Prostate gland (tissue), 2 donors: ENCODE measurements at regions not wholly inside any gene's neighbourhood (a gene's known extent, or its start where the extent isn't known, plus 50 kb on each side); places are given as distances from the start of the nearest gene placed in this dataset.
"Not testable (repeated sequence)": the region's sequence is repeated elsewhere in the genome, so short reads cannot be mapped to it uniquely, and the experiment has no call there.

ENCODE experiments used
- DNase-seq: peaks from one replicate; pipeline ENCODE4 v3.0.0-alpha.2; 2019; ENCODE audit warnings: low spot score
- H3K27ac ChIP-seq, 2 donors: fragments of 200-600 bp; sonication (generic); 2 replicates each; pipeline ENCODE4 v1.5.1; 2017 to 2019
- H3K27me3 ChIP-seq: fragments of 200-600 bp; sonication (generic); replicated peaks from 2 replicates; pipeline ENCODE4 v1.5.1; 2019; ENCODE audit not compliant: insufficient read depth
- H3K36me3 ChIP-seq, 2 donors: fragments of 200-600 bp; sonication (generic); 1 replicate in 1 of 2; 2 replicates in 1 of 2; pipeline versions ENCODE4 v1.5.1 to v1.8.1; 2017 to 2019
- H3K4me1 ChIP-seq: fragments of 200-600 bp; sonication (generic); replicated peaks from 2 replicates; pipeline ENCODE4 v1.5.1; 2019
- H3K4me3 ChIP-seq, 2 donors: fragments of 200-600 bp; sonication (generic); 2 replicates each; pipeline ENCODE4 v1.5.1; 2017 to 2019
- H3K9me3 ChIP-seq: fragments of 200-600 bp; sonication (generic); 2 replicates; pipeline ENCODE4 v1.5.1; 2017
- POLR2A ChIP-seq: fragments of 450-650 bp; IDR thresholded peaks from one replicate; pipeline ENCODE4 v1.6.1; 2016; ENCODE audit warnings: antibody characterized with exemption, mild to moderate bottlenecking
- POLR2AphosphoS5 ChIP-seq: sonication (generic); formaldehyde crosslinking; IDR thresholded peaks from one replicate; pipeline ENCODE4 v1.6.1; 2017; ENCODE audit warnings: antibody characterized with exemption
- WGBS: methylation state at CpG from one replicate; pipeline ENCODE4 v1.1.5; 2018; 5-methylcytosine and 5-hydroxymethylcytosine counted together
- intact Hi-C: fragments of 100-400 bp; cut with DNase I; formaldehyde crosslinking; loops from one replicate; pipeline ENCODE4 v1.14.2; 2022
- TF ChIP-seq, protein P1 (sequence below), 4 experiments: fragments of 200-600 bp in 2 of 4; fragments of 450-650 bp in 2 of 4; sonication (generic) in 2 of 4; IDR thresholded peaks; 1 replicate in 3 of 4; 2 replicates in 1 of 4; pipeline ENCODE4 v1.5.1; 2016 to 2019; ENCODE audit warnings: antibody characterized with exemption in 4 of 4, mild to moderate bottlenecking in 2 of 4, moderate library complexity in 2 of 4

DNA sequence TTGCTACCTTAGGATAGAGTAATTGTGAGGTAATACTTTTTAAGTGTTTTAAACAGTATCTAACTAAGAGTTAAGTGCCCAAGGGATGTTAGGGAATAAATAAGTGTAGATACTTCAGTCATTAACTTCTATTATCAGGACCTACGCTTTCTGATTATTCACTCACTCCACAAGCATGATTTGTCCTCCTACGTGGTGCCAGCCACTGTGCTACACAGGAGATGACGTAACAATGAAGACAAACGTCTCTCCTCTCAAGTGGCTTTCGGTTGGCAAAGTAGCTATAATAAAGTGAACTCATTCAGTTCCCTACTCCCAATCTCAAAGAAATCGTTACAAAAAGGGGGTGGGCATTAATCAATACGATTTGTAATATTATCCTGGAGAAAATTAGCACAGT is 100.9 kb upstream of the SETBP1 start:
- Histone ChIP-seq H3K9me3 (no peaks in the 10 kb centered on the region), H3K27me3 (no peaks in the 10 kb centered on the region), H3K36me3 (no peaks in the 10 kb centered on the region), H3K4me3 (no peak overlapping the region), H3K4me1 (no peaks in the 10 kb centered on the region), H3K27ac (no peak overlapping the region)
- intact Hi-C loops: no loop called here
- no peak for DNase-seq
- WGBS: 83% methylated on average over 7 of the region's 7 CpGs
- TF ChIP-seq POLR2A (no peak), POLR2AphosphoS5 (no peak)
- TF ChIP-seq, protein P1, sequence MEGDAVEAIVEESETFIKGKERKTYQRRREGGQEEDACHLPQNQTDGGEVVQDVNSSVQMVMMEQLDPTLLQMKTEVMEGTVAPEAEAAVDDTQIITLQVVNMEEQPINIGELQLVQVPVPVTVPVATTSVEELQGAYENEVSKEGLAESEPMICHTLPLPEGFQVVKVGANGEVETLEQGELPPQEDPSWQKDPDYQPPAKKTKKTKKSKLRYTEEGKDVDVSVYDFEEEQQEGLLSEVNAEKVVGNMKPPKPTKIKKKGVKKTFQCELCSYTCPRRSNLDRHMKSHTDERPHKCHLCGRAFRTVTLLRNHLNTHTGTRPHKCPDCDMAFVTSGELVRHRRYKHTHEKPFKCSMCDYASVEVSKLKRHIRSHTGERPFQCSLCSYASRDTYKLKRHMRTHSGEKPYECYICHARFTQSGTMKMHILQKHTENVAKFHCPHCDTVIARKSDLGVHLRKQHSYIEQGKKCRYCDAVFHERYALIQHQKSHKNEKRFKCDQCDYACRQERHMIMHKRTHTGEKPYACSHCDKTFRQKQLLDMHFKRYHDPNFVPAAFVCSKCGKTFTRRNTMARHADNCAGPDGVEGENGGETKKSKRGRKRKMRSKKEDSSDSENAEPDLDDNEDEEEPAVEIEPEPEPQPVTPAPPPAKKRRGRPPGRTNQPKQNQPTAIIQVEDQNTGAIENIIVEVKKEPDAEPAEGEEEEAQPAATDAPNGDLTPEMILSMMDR (IDR thresholded peaks at IDR 0.05): no peak

- H3K36me3 ChIP-seq: no peaks in the 10 kb centered on the region
- H3K27ac ChIP-seq: no peak overlapping the region
- TF ChIP-seq POLR2AphosphoS5 (no peak), POLR2A (no peak)
- TF ChIP-seq, protein P1 (IDR thresholded peaks at IDR 0.05): no peak
- H3K4me1 ChIP-seq: no peaks in the 10 kb centered on the region
- H3K27me3 ChIP-seq: no peaks in the 10 kb centered on the region
- no peak overlapping the region for H3K4me3 ChIP-seq
- 65% methylated on average over 2 of the region's 2 CpGs for WGBS
- DNase-seq: no peak
- intact Hi-C loops: no loop called here
- H3K9me3 ChIP-seq: no peaks in the 10 kb centered on the region
Measured at GRCh38 chr18:44580159-44580558, 100.5 kb upstream of the SETBP1 start.

- H3K9me3 ChIP-seq, H3K4me3 ChIP-seq, H3K27ac ChIP-seq, H3K27me3 ChIP-seq, H3K36me3 ChIP-seq, intact Hi-C loops, DNase-seq, H3K4me1 ChIP-seq: not testable (repeated sequence)
- WGBS: 96% methylated on average over 27 of the region's 28 CpGs
Measured at GRCh38 chr18:44580782-44581181, 99.9 kb upstream of the SETBP1 start.

DNA sequence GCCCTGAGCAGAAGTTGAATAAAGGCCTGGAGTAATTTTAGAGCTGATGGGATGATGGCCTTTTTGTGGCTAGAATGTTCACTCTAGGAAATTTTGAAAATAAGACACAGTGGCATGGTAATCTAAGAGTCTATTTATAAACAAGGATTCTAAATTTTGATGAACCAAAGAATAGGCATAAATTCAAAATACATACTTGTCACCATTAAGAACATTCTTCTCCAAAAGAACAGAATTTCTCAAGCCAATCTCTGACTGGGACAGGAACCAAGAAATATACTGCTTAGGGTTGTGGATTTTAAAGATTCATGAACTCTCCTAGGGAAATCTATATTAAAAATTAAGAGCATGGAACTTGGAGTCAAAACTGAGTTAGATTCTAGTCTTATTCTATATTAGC is 98.2 kb upstream of the SETBP1 start:
- H3K4me3 ChIP-seq: no peak overlapping the region
- no peak overlapping the region for H3K27ac ChIP-seq
- DNase-seq: no peak
- H3K36me3 ChIP-seq: no peaks in the 10 kb centered on the region
- TF ChIP-seq, protein P1 (IDR thresholded peaks at IDR 0.05): no peak
- no peak for TF ChIP-seq POLR2A
- TF ChIP-seq POLR2AphosphoS5: no peak
- intact Hi-C loops: no loop called here
- H3K4me1 ChIP-seq: no peaks in the 10 kb centered on the region
- no peaks in the 10 kb centered on the region for H3K9me3 ChIP-seq
- no peaks in the 10 kb centered on the region for H3K27me3 ChIP-seq

DNA sequence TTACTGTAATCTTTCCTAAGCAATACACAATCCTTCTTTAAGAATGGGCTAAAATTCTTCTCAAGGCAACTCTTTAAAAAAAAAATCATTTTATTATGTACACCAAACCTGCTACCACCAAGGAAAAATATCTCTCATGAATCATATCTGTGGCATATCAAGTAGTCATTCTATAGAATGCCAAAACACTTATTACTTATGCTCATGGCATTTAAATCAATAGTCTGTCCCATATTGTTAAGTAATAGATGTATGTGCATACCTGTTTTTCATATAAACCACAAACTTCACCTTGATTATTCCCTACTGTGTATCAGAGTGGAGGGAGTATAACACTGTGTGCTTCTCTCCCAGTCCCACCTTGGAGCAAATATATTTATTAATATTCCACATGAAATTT is 95.8 kb upstream of the SETBP1 start:
- Histone ChIP-seq H3K27me3 (no peaks in the 10 kb centered on the region), H3K4me3 (no peak overlapping the region), H3K4me1 (no peaks in the 10 kb centered on the region), H3K9me3 (no peaks in the 10 kb centered on the region), H3K27ac (no peak overlapping the region), H3K36me3 (no peaks in the 10 kb centered on the region)
- no peak for DNase-seq
- intact Hi-C loops: no loop called here
- TF ChIP-seq POLR2A: no peak
- no peak for TF ChIP-seq POLR2AphosphoS5
- TF ChIP-seq, protein P1 (IDR thresholded peaks at IDR 0.05): no peak
